ENCODE measurements at regions not wholly inside any gene's neighbourhood (a gene's known extent, or its start where the extent isn't known, plus 50 kb on each side); places are given as distances from the start of the nearest gene placed in this dataset.

- H3K27me3 ChIP-seq (ENCODE audit: insufficient read depth, low read length), result no peaks in the 10 kb centered on the region
- no peak overlapping the region for H3K4me2 ChIP-seq (ENCODE audit: low read length)
- H3K27ac ChIP-seq (ENCODE audit: low read depth, low read length, poor library complexity, severe bottlenecking), result no peak overlapping the region
- H3K36me3 ChIP-seq (ENCODE audit: insufficient read depth, low read length), result no peaks in the 10 kb centered on the region
- no peaks in the 10 kb centered on the region for H3K9me2 ChIP-seq (ENCODE audit: low read depth, low read length)
- H3K79me2 ChIP-seq (ENCODE audit: insufficient read depth, low read length), result no peaks in the 10 kb centered on the region
- no peak overlapping the region for H2AFZ ChIP-seq (ENCODE audit: low read length)
- no peaks in the 10 kb centered on the region for H4K20me1 ChIP-seq (ENCODE audit: insufficient read depth, low read length)
- H3K4me1 ChIP-seq (ENCODE audit: insufficient read depth, low read length, severe bottlenecking), result no peaks in the 10 kb centered on the region
- no peak for TF ChIP-seq CTCF (IDR thresholded peaks at IDR 0.05; ENCODE audit: low read length)
- no peak for TF ChIP-seq EZH2 (IDR thresholded peaks at IDR 0.05; ENCODE audit: borderline replicate concordance, low read length)
- H3F3A ChIP-seq (ENCODE audit: insufficient read depth, low read length), result no peaks in the 10 kb centered on the region
- no peak overlapping the region for H3K4me3 ChIP-seq (ENCODE audit: low read depth, low read length, poor library complexity, severe bottlenecking)
- H3K9me3 ChIP-seq (ENCODE audit: low read length), result no peaks in the 10 kb centered on the region
- no peak overlapping the region for H3K9ac ChIP-seq (ENCODE audit: low read length)
These were observed 180.5 kb downstream of the PCSK1 start for GRCh38 chr5:96252596-96252995.

GRCh38 chr5:96250782-96251181, 182.3 kb downstream of the PCSK1 start:
- Histone ChIP-seq H3K4me1 (ENCODE audit: insufficient read depth, low read length, severe bottlenecking) (no peaks in the 10 kb centered on the region), H3F3A (ENCODE audit: insufficient read depth, low read length) (no peaks in the 10 kb centered on the region), H4K20me1 (ENCODE audit: insufficient read depth, low read length) (no peaks in the 10 kb centered on the region)

DNA sequence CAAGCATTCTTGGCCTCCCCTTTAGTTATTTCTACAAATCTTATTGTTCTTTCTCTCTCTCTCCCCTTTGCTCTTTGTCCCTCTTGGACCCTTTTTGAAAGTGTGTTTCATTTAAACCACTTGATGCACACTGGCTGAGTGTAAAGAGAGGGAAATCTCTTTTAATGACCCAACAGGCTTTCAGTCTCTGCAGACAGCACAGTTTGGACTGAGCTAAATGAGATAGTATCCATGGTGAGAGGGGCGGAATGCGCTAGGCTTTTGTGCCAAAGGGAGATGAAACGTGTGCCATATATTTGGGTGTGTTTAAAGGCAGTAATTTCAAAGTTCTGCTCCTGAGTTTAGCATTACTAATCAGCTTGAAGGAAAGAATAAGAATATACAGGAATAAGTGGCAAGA, 184.9 kb downstream of the PCSK1 start:
- no peaks in the 10 kb centered on the region for H3K79me2 ChIP-seq (ENCODE audit: insufficient read depth, low read length)
- H3K4me2 ChIP-seq (ENCODE audit: low read length), result no peak overlapping the region
- no peaks in the 10 kb centered on the region for H3K9me2 ChIP-seq (ENCODE audit: low read depth, low read length)
- no peak overlapping the region for H3K27ac ChIP-seq (ENCODE audit: low read depth, low read length, poor library complexity, severe bottlenecking)
- no peaks in the 10 kb centered on the region for H4K20me1 ChIP-seq (ENCODE audit: insufficient read depth, low read length)
- H3K9me3 ChIP-seq (ENCODE audit: low read length), result no peaks in the 10 kb centered on the region
- H3K9ac ChIP-seq (ENCODE audit: low read length), result no peak overlapping the region
- no peak for TF ChIP-seq EZH2 (IDR thresholded peaks at IDR 0.05; ENCODE audit: borderline replicate concordance, low read length)
- no peak for TF ChIP-seq CTCF (IDR thresholded peaks at IDR 0.05; ENCODE audit: low read length)
- H3K27me3 ChIP-seq (ENCODE audit: insufficient read depth, low read length), result no peaks in the 10 kb centered on the region
- no peaks in the 10 kb centered on the region for H3K4me1 ChIP-seq (ENCODE audit: insufficient read depth, low read length, severe bottlenecking)
- no peaks in the 10 kb centered on the region for H3K36me3 ChIP-seq (ENCODE audit: insufficient read depth, low read length)
- no peak overlapping the region for H2AFZ ChIP-seq (ENCODE audit: low read length)
- H3K4me3 ChIP-seq (ENCODE audit: low read depth, low read length, poor library complexity, severe bottlenecking), result no peak overlapping the region
- no peaks in the 10 kb centered on the region for H3F3A ChIP-seq (ENCODE audit: insufficient read depth, low read length)

More at GRCh38 chr5:96250782-96251181, 182.3 kb downstream of the PCSK1 start:
- Histone ChIP-seq H3K9me3 (ENCODE audit: low read length) (no peaks in the 10 kb centered on the region), H3K4me3 (ENCODE audit: low read depth, low read length, poor library complexity, severe bottlenecking) (no peak overlapping the region), H3K4me2 (ENCODE audit: low read length) (no peak overlapping the region), H3K27ac (ENCODE audit: low read depth, low read length, poor library complexity, severe bottlenecking) (no peak overlapping the region), H3K36me3 (ENCODE audit: insufficient read depth, low read length) (no peaks in the 10 kb centered on the region), H2AFZ (ENCODE audit: low read length) (no peak overlapping the region), H3K9me2 (ENCODE audit: low read depth, low read length) (no peaks in the 10 kb centered on the region), H3K79me2 (ENCODE audit: insufficient read depth, low read length) (no peaks in the 10 kb centered on the region), H3K9ac (ENCODE audit: low read length) (no peak overlapping the region), H3K27me3 (ENCODE audit: insufficient read depth, low read length) (no peaks in the 10 kb centered on the region)
- TF ChIP-seq EZH2 (IDR thresholded peaks at IDR 0.05; ENCODE audit: borderline replicate concordance, low read length) (no peak), CTCF (IDR thresholded peaks at IDR 0.05; ENCODE audit: low read length) (no peak)
